ENCODE measurements at regions not wholly inside any gene's neighbourhood (a gene's known extent, or its start where the extent isn't known, plus 50 kb on each side); places are given as distances from the start of the nearest gene placed in this dataset.

GRCh38 chr2:150787353-150788093 lies 300.1 kb upstream of the RND3 start:
- Histone ChIP-seq H3K4me3 (no peak overlapping the region), H3K27me3 (ENCODE audit: insufficient read depth, low read depth) (no peaks in the 10 kb centered on the region), H3K4me2 (no peak overlapping the region), H3K79me2 (ENCODE audit: low read depth) (no peaks in the 10 kb centered on the region), H4K20me1 (ENCODE audit: insufficient read depth) (no peaks in the 10 kb centered on the region), H3K9me3 (ENCODE audit: insufficient read depth, low read depth) (no peaks in the 10 kb centered on the region), H2AFZ (no peak overlapping the region), H3K27ac (no peak overlapping the region), H3K36me3 (ENCODE audit: low read depth) (no peaks in the 10 kb centered on the region), H3K9me2 (ENCODE audit: insufficient read depth) (no peaks in the 10 kb centered on the region), H3F3A (ENCODE audit: insufficient read depth, low read depth) (no peaks in the 10 kb centered on the region), H3K4me1 (replicated peaks; ENCODE audit: insufficient read depth) (no peaks in the 10 kb centered on the region)
- CTCF ChIA-PET: no interaction called here
- no peak for DNase-seq
- intact Hi-C loops (cut with micrococcal nuclease; ENCODE audit: unreplicated experiment): no loop called here
- BruUV-seq (replicated peaks): no TSS peak
- POLR2A ChIA-PET (ENCODE audit: unreplicated experiment): no interaction called here
- no peak for TF ChIP-seq CTCF (conservative IDR thresholded peaks at IDR 0.05)
- TF ChIP-seq EZH2 (IDR thresholded peaks at IDR 0.05; ENCODE audit: low read depth): no peak

DNA sequence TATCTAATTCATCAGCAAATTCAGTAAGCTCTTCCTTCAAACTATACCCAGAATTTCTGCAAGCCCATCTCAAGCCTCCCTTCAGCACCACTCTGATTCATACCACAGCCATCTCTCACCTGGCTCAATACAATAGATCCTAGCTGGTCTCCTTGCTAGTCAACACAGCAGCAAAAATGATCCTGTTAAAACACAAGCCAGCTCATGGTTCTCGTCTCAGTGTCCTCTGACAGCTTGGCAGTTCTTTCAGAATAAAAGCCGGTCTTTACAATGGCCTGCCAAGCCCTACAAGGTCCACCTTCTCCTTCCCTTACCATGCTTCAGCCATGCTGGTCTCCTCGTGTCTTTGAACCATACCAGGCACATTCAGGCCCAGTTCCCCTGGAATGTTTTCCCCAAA lies 296.9 kb upstream of the RND3 start:
- POLR2A ChIA-PET (ENCODE audit: unreplicated experiment): no interaction called here
- no peak for DNase-seq
- intact Hi-C loops (cut with micrococcal nuclease; ENCODE audit: unreplicated experiment): no loop called here
- H3F3A ChIP-seq (ENCODE audit: insufficient read depth, low read depth): no peaks in the 10 kb centered on the region
- CTCF ChIA-PET: no interaction called here
- no peaks in the 10 kb centered on the region for H3K79me2 ChIP-seq (ENCODE audit: low read depth)
- TF ChIP-seq EZH2 (IDR thresholded peaks at IDR 0.05; ENCODE audit: low read depth) (no peak), CTCF (conservative IDR thresholded peaks at IDR 0.05) (no peak)
- no peaks in the 10 kb centered on the region for H3K9me3 ChIP-seq (ENCODE audit: insufficient read depth, low read depth)
- no peaks in the 10 kb centered on the region for H3K36me3 ChIP-seq (ENCODE audit: low read depth)
- no TSS peak for BruUV-seq (replicated peaks)
- H3K9me2 ChIP-seq (ENCODE audit: insufficient read depth): no peaks in the 10 kb centered on the region
- H3K27ac ChIP-seq: no peak overlapping the region
- H3K4me2 ChIP-seq: no peak overlapping the region
- no peaks in the 10 kb centered on the region for H3K27me3 ChIP-seq (ENCODE audit: insufficient read depth, low read depth)
- H2AFZ ChIP-seq: no peak overlapping the region
- no peaks in the 10 kb centered on the region for H3K4me1 ChIP-seq (replicated peaks; ENCODE audit: insufficient read depth)
- no peaks in the 10 kb centered on the region for H4K20me1 ChIP-seq (ENCODE audit: insufficient read depth)
- no peak overlapping the region for H3K4me3 ChIP-seq

DNA sequence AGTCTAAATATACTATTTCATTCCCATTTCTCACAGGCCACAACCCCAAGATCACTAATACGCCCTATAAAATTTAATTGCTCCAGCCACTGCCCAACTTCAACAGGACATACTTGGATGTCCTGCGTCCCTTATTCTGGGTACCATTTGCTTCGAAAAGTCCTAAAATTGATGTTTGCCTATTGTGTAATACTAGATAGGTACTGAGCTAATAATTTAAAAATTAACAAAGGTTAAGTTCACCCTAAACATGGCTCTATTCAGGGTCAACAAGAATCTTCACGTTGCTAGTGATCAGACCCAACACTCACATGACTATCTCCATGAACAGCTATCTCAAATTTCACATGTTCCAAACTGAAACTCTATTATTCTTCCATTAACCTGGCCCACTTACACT lies 296.4 kb upstream of the RND3 start:
- H3K36me3 ChIP-seq (ENCODE audit: low read depth): no peaks in the 10 kb centered on the region
- BruUV-seq (replicated peaks): no TSS peak
- H3K9me3 ChIP-seq (ENCODE audit: insufficient read depth, low read depth): no peaks in the 10 kb centered on the region
- H3K79me2 ChIP-seq (ENCODE audit: low read depth): no peaks in the 10 kb centered on the region
- no peaks in the 10 kb centered on the region for H3K27me3 ChIP-seq (ENCODE audit: insufficient read depth, low read depth)
- no peaks in the 10 kb centered on the region for H3K9me2 ChIP-seq (ENCODE audit: insufficient read depth)
- H3K4me1 ChIP-seq (replicated peaks; ENCODE audit: insufficient read depth): no peaks in the 10 kb centered on the region
- DNase-seq: no peak
- H3F3A ChIP-seq (ENCODE audit: insufficient read depth, low read depth): no peaks in the 10 kb centered on the region
- no peak overlapping the region for H3K27ac ChIP-seq
- TF ChIP-seq CTCF (conservative IDR thresholded peaks at IDR 0.05): no peak
- TF ChIP-seq EZH2 (IDR thresholded peaks at IDR 0.05; ENCODE audit: low read depth): no peak
- intact Hi-C loops (cut with micrococcal nuclease; ENCODE audit: unreplicated experiment): no loop called here
- no peak overlapping the region for H2AFZ ChIP-seq
- CTCF ChIA-PET: no interaction called here
- H3K4me2 ChIP-seq: no peak overlapping the region
- no peaks in the 10 kb centered on the region for H4K20me1 ChIP-seq (ENCODE audit: insufficient read depth)
- POLR2A ChIA-PET (ENCODE audit: unreplicated experiment): no interaction called here
- H3K4me3 ChIP-seq: no peak overlapping the region

All from PC-9 (cell line).